H1 (cell line): ENCODE measurements at regions not wholly inside any gene's neighbourhood (a gene's known extent, or its start where the extent isn't known, plus 50 kb on each side); places are given as distances from the start of the nearest gene placed in this dataset.

Source experiments
- CTCF ChIA-PET: fragments of 300-600 bp; sonication (Branson Sonifier 250); formaldehyde crosslinking; loops from one replicate; lab custom pipeline; 2021; ENCODE audit not compliant: partially characterized antibody; lab: Charles Lee
- POLR2A ChIA-PET: fragments of 300-600 bp; sonication (Branson Sonifier 250); formaldehyde crosslinking; loops from one replicate; lab custom pipeline; 2021; ENCODE audit warnings: inconsistent platforms; ENCODE audit not compliant: partially characterized antibody; lab: Charles Lee
- DNase-seq, 2 experiments: peaks; one replicate each; pipeline versions ENCODE4 v3.0.0 to v3.0.0-alpha.2; 2010 to 2022; ENCODE audit warnings: low spot score in 2 of 2, low read depth in 1 of 2, mixed read lengths in 1 of 2
- FAIRE-seq: peaks from 2 replicates; lab custom pipeline; 2011; peaks lifted over from hg19 to GRCh38; lab: Jason Lieb, UNC
- H2AFZ ChIP-seq: 2 replicates; pipeline ENCODE4 v1.8.1; 2012; ENCODE audit warnings: low read length, inconsistent platforms
- H2AK5ac ChIP-seq: 2 replicates; pipeline ENCODE4 v1.6.1; 2013; ENCODE audit warnings: low read depth, low read length
- H2BK120ac ChIP-seq: replicated peaks from 2 replicates; pipeline ENCODE3; 2013; ENCODE audit warnings: low read depth, low read length, inconsistent platforms
- H2BK12ac ChIP-seq: 2 replicates; pipeline ENCODE4 v1.6.1; 2013; ENCODE audit warnings: low read depth, low read length
- H2BK15ac ChIP-seq: 2 replicates; pipeline ENCODE4 v1.6.1; 2013; ENCODE audit warnings: low read length
- H2BK20ac ChIP-seq: 2 replicates; pipeline ENCODE4 v1.6.1; 2013; ENCODE audit warnings: low read length
- H2BK5ac ChIP-seq: 2 replicates; pipeline ENCODE4 v1.6.1; 2013; ENCODE audit warnings: low read depth, low read length
- H3K14ac ChIP-seq: 2 replicates; pipeline ENCODE4 v1.6.1; 2013; ENCODE audit warnings: inconsistent platforms; ENCODE audit not compliant: insufficient read length
- H3K18ac ChIP-seq: 2 replicates; pipeline ENCODE4 v1.6.1; 2013; ENCODE audit warnings: low read length; ENCODE audit errors: extremely low read depth
- H3K23ac ChIP-seq: 2 replicates; pipeline ENCODE4 v1.6.1; 2013; ENCODE audit warnings: inconsistent platforms; ENCODE audit not compliant: insufficient read length
- H3K23me2 ChIP-seq: 2 replicates; pipeline ENCODE4 v1.6.1; 2013; ENCODE audit warnings: low read depth, low read length
- H3K27ac ChIP-seq: 2 replicates; pipeline ENCODE4 v1.6.1; 2011; ENCODE audit warnings: low read depth, low read length, inconsistent platforms
- H3K27me3 ChIP-seq, 4 experiments: replicated peaks in 1 of 4; 1 replicate in 1 of 4; 2 replicates in 3 of 4; pipeline versions ENCODE4 v1.6.1 to v1.8.1; 2011 to 2013; ENCODE audit warnings: low read length in 3 of 4, mild to moderate bottlenecking in 3 of 4, inconsistent platforms in 2 of 4, mixed read lengths in 2 of 4, moderate library complexity in 1 of 4; ENCODE audit not compliant: control insufficient read depth in 3 of 4, insufficient read depth in 3 of 4; ENCODE audit errors: extremely low read depth in 1 of 4
- H3K36me3 ChIP-seq, 4 experiments: 2 replicates each; pipeline versions ENCODE4 v1.6.1 to v1.8.1; 2011 to 2013; ENCODE audit warnings: mild to moderate bottlenecking in 4 of 4, low read length in 3 of 4, moderate library complexity in 2 of 4, control low read depth in 1 of 4, inconsistent platforms in 1 of 4; ENCODE audit not compliant: insufficient read depth in 4 of 4, control insufficient read depth in 2 of 4
- H3K4ac ChIP-seq: replicated peaks from 2 replicates; pipeline ENCODE3; 2013; ENCODE audit warnings: low read length, low read depth, mixed read lengths, inconsistent platforms; ENCODE audit not compliant: insufficient read length
- H3K4me1 ChIP-seq, 4 experiments: replicated peaks in 1 of 4; 1 replicate in 1 of 4; 2 replicates in 3 of 4; pipeline versions ENCODE4 v1.6.1 to v1.8.1; 2011 to 2013; ENCODE audit warnings: low read length in 3 of 4, inconsistent platforms in 2 of 4, mixed read lengths in 1 of 4; ENCODE audit not compliant: insufficient read depth in 4 of 4, control insufficient read depth in 3 of 4
- H3K4me2 ChIP-seq, 2 experiments: 2 replicates each; pipeline versions ENCODE4 v1.6.1 to v1.8.1; 2011 to 2013; ENCODE audit warnings: low read depth in 2 of 2, low read length in 2 of 2, control low read depth in 1 of 2, inconsistent platforms in 1 of 2, mild to moderate bottlenecking in 1 of 2; ENCODE audit not compliant: insufficient read depth in 1 of 2
- H3K4me3 ChIP-seq, 4 experiments: fragments of 200-600, 300-600 bp in 1 of 4; sonication (generic), shearing (Covaris generic), sonication (Bioruptor Twin) in 1 of 4; 2 replicates each; pipeline versions ENCODE4 v1.5.1 to v1.8.1; 2011 to 2016; ENCODE audit warnings: low read length in 4 of 4, low read depth in 3 of 4, control low read depth in 2 of 4, inconsistent platforms in 2 of 4, mild to moderate bottlenecking in 2 of 4, mixed read lengths in 1 of 4, moderate library complexity in 1 of 4; ENCODE audit not compliant: insufficient read depth in 2 of 4; ENCODE audit errors: extremely low read depth in 1 of 4
- H3K56ac ChIP-seq: replicated peaks from 2 replicates; pipeline ENCODE3; 2013; ENCODE audit warnings: low read depth, mild to moderate bottlenecking, mixed read lengths, low read length, inconsistent platforms; ENCODE audit not compliant: insufficient read length
- H3K79me1 ChIP-seq: 2 replicates; pipeline ENCODE4 v1.6.1; 2013; ENCODE audit warnings: low read depth, low read length, control low read depth
- H3K79me2 ChIP-seq, 2 experiments: 2 replicates each; pipeline versions ENCODE4 v1.6.1 to v1.8.1; 2012 to 2013; ENCODE audit warnings: low read length in 2 of 2, mild to moderate bottlenecking in 2 of 2, inconsistent platforms in 1 of 2; ENCODE audit not compliant: insufficient read depth in 2 of 2, control insufficient read depth in 1 of 2
- H3K9ac ChIP-seq, 4 experiments: replicated peaks in 1 of 4; 1 replicate in 1 of 4; 2 replicates in 3 of 4; pipeline versions ENCODE4 v1.6.1 to v1.8.1; 2011 to 2013; ENCODE audit warnings: low read depth in 3 of 4, low read length in 3 of 4, control low read depth in 2 of 4, mild to moderate bottlenecking in 2 of 4, moderate library complexity in 2 of 4, inconsistent platforms in 1 of 4; ENCODE audit errors: extremely low read depth in 1 of 4
- H3K9me3 ChIP-seq, 2 experiments: 2 replicates each; pipeline versions ENCODE4 v1.6.1 to v1.8.1; 2012 to 2013; ENCODE audit warnings: mild to moderate bottlenecking in 2 of 2, moderate library complexity in 2 of 2, control low read depth in 1 of 2, inconsistent platforms in 1 of 2, low read depth in 1 of 2, low read length in 1 of 2, mixed read lengths in 1 of 2; ENCODE audit not compliant: insufficient read depth in 2 of 2
- H4K20me1 ChIP-seq, 2 experiments: replicated peaks in 1 of 2; 2 replicates each; pipeline versions ENCODE3 to v1.8.1; 2011 to 2013; ENCODE audit warnings: inconsistent platforms in 2 of 2, low read length in 2 of 2, mild to moderate bottlenecking in 1 of 2; ENCODE audit not compliant: insufficient read depth in 2 of 2, control insufficient read depth in 1 of 2
- H4K5ac ChIP-seq: 2 replicates; pipeline ENCODE4 v1.6.1; 2013; ENCODE audit warnings: low read length, low read depth, mixed read lengths, inconsistent platforms; ENCODE audit not compliant: insufficient read length
- H4K8ac ChIP-seq: 2 replicates; pipeline ENCODE4 v1.8.0; 2013; ENCODE audit warnings: mild to moderate bottlenecking, moderate library complexity, low read length, inconsistent platforms; ENCODE audit not compliant: insufficient read depth; ENCODE audit errors: extremely low read depth
- H4K91ac ChIP-seq: replicated peaks from 2 replicates; pipeline ENCODE3; 2013; ENCODE audit warnings: low read length, mixed read lengths, inconsistent platforms; ENCODE audit not compliant: insufficient read length
- BRCA1 ChIP-seq: IDR thresholded peaks from 2 replicates; pipeline ENCODE4 v1.6.1; 2012; ENCODE audit warnings: low read depth, low read length, improper control_type of control experiment
- WGBS, 2 experiments: shearing (Covaris generic) in 1 of 2; methylation state at CpG; one replicate each; pipeline versions ENCODE4 v1.1.6 to v1.1.7; 2013 to 2015; ENCODE audit warnings: low lambda C conversion rate in 2 of 2, mixed read lengths in 2 of 2, inconsistent platforms in 1 of 2, low coverage in 1 of 2, missing lambda C conversion rate in 1 of 2; ENCODE audit not compliant: insufficient replicate concordance in 2 of 2, insufficient coverage in 1 of 2, insufficient read length in 1 of 2; ENCODE audit errors: extremely low coverage in 1 of 2, missing lambda C conversion rate in 1 of 2; 5-methylcytosine and 5-hydroxymethylcytosine counted together

- DNase-seq = no peak
- ChIA-PET CTCF (no interaction called here), POLR2A (no interaction called here)
- Histone ChIP-seq H3K4ac (no peak overlapping the region), H2BK20ac (no peak overlapping the region), H3K23ac (no peak overlapping the region), H3K23me2 (no peaks in the 10 kb centered on the region), H3K4me3 (no peak overlapping the region), H2BK120ac (no peak overlapping the region), H3K79me1 (no peaks in the 10 kb centered on the region), H3K18ac (no peak overlapping the region), H3K27ac (no peak overlapping the region), H2BK15ac (no peak overlapping the region), H4K5ac (no peak overlapping the region), H3K9ac (no peak overlapping the region), H2AFZ (no peak overlapping the region), H4K8ac (peak overlapping the region; percentile 31; the same call in 1 of the 2 replicates), H3K9me3 (peaks cover 13 to 16% of the 10 kb centered on the region in 2 experiments), H3K79me2 (no peaks in the 10 kb centered on the region), H3K27me3 (no peaks in the 10 kb centered on the region), H3K4me1 (no peaks in the 10 kb centered on the region; a peak in 1 of 7 replicates), H4K91ac (no peak overlapping the region), H4K20me1 (no peaks in the 10 kb centered on the region), H2BK12ac (no peak overlapping the region), H2BK5ac (no peak overlapping the region), H3K36me3 (no peaks in the 10 kb centered on the region), H3K56ac (no peak overlapping the region), H2AK5ac (no peak overlapping the region), H3K14ac (no peak overlapping the region), H3K4me2 (no peak overlapping the region)
- TF ChIP-seq BRCA1 = no peak
- FAIRE-seq = no peak
- 90% methylated on average over 21 of the region's 21 CpGs; no CpG with 5 or more reads in 1 of the 2 experiments for WGBS, 2 experiments
These were observed 190.4 kb upstream of the HDAC4 start for GRCh38 chr2:239590995-239591915.
